Astrocyte (in vitro differentiated cells and primary cell): ENCODE measurements at regions not wholly inside any gene's neighbourhood (a gene's known extent, or its start where the extent isn't known, plus 50 kb on each side); places are given as distances from the start of the nearest gene placed in this dataset.

ENCODE experiments used
- DNase-seq: peaks from one replicate; pipeline ENCODE4 v3.0.0-alpha.2; 2010; ENCODE audit warnings: low read depth
- FAIRE-seq: peaks from 2 replicates; lab custom pipeline; 2011; peaks lifted over from hg19 to GRCh38; lab: Jason Lieb, UNC
- H2AFZ ChIP-seq: 2 replicates; pipeline ENCODE4 v1.6.0; 2012; ENCODE audit warnings: low read depth, low read length, inconsistent platforms
- H3K27ac ChIP-seq: 2 replicates; pipeline ENCODE4 v1.5.1; 2011; ENCODE audit warnings: low read depth, low read length, inconsistent platforms
- H3K27me3 ChIP-seq: 2 replicates; pipeline ENCODE4 v1.6.0; 2011; ENCODE audit warnings: low read length, inconsistent platforms; ENCODE audit not compliant: insufficient read depth
- H3K36me3 ChIP-seq: 2 replicates; pipeline ENCODE4 v1.5.1; 2011; ENCODE audit warnings: low read length, inconsistent platforms; ENCODE audit not compliant: insufficient read depth
- H3K4me1 ChIP-seq: 2 replicates; pipeline ENCODE4 v1.5.1; 2011; ENCODE audit warnings: low read length, inconsistent platforms; ENCODE audit not compliant: insufficient read depth
- H3K4me2 ChIP-seq: 2 replicates; pipeline ENCODE4 v1.6.0; 2012; ENCODE audit warnings: low read length, inconsistent platforms
- H3K4me3 ChIP-seq: 2 replicates; pipeline ENCODE4 v1.5.1; 2011; ENCODE audit warnings: low read depth, mild to moderate bottlenecking, low read length, inconsistent platforms; ENCODE audit not compliant: insufficient read depth
- H3K79me2 ChIP-seq: 2 replicates; pipeline ENCODE4 v1.6.0; 2012; ENCODE audit warnings: mild to moderate bottlenecking, low read length, inconsistent platforms; ENCODE audit not compliant: insufficient read depth
- H3K9ac ChIP-seq: 2 replicates; pipeline ENCODE4 v1.6.0; 2012; ENCODE audit warnings: mild to moderate bottlenecking, low read length, inconsistent platforms
- H3K9me3 ChIP-seq: 2 replicates; pipeline ENCODE4 v1.5.1; 2012; ENCODE audit warnings: low read depth, mild to moderate bottlenecking, low read length, inconsistent platforms; ENCODE audit not compliant: insufficient read depth
- H4K20me1 ChIP-seq: 2 replicates; pipeline ENCODE4 v1.6.0; 2012; ENCODE audit warnings: low read length, inconsistent platforms; ENCODE audit not compliant: insufficient read depth
- H3K27ac Mint-ChIP-seq: one replicate; pipeline ENCODE4 v1.8.0; 2021; ENCODE audit warnings: mild to moderate bottlenecking, mixed read lengths; ENCODE audit not compliant: unreplicated experiment
- H3K27me3 Mint-ChIP-seq: one replicate; pipeline ENCODE4 v1.8.0; 2021; ENCODE audit warnings: low read depth, mixed read lengths; ENCODE audit not compliant: unreplicated experiment
- H3K36me3 Mint-ChIP-seq: one replicate; pipeline ENCODE4 v1.8.0; 2021; ENCODE audit warnings: low read depth, mixed read lengths; ENCODE audit not compliant: unreplicated experiment
- H3K4me1 Mint-ChIP-seq: one replicate; pipeline ENCODE4 v1.8.0; 2021; ENCODE audit warnings: low read depth, mixed read lengths; ENCODE audit not compliant: unreplicated experiment
- H3K4me3 Mint-ChIP-seq: one replicate; pipeline ENCODE4 v1.8.0; 2021; ENCODE audit warnings: mild to moderate bottlenecking, moderate library complexity, mixed read lengths; ENCODE audit not compliant: unreplicated experiment
- H3K9me3 Mint-ChIP-seq: one replicate; pipeline ENCODE4 v1.8.0; 2021; ENCODE audit warnings: mild to moderate bottlenecking, mixed read lengths; ENCODE audit not compliant: unreplicated experiment
- CTCF ChIP-seq: IDR thresholded peaks from 2 replicates; pipeline ENCODE4 v1.5.1; 2011; ENCODE audit warnings: low read depth, mild to moderate bottlenecking, inconsistent platforms, low read length, moderate library complexity; ENCODE audit not compliant: insufficient read depth
- EZH2 ChIP-seq: IDR thresholded peaks from 2 replicates; pipeline ENCODE4 v1.6.1; 2012; ENCODE audit warnings: mild to moderate bottlenecking, low read length, inconsistent platforms; ENCODE audit not compliant: insufficient read depth

GRCh38 chr9:89790542-89791109, 185.8 kb downstream of the GADD45G start:
- Histone ChIP-seq H3K36me3 (no peaks in the 10 kb centered on the region), H4K20me1 (no peaks in the 10 kb centered on the region), H3K9ac (no peak overlapping the region), H3K4me1 (no peaks in the 10 kb centered on the region), H3K79me2 (no peaks in the 10 kb centered on the region), H3K27ac (no peak overlapping the region), H3K27me3 (no peaks in the 10 kb centered on the region), H2AFZ (no peak overlapping the region), H3K4me2 (no peak overlapping the region), H3K4me3 (no peak overlapping the region), H3K9me3 (no peaks in the 10 kb centered on the region)
- Mint-ChIP-seq H3K27me3 (peaks cover 46% of the 10 kb centered on the region), H3K9me3 (no peaks in the 10 kb centered on the region), H3K36me3 (no peaks in the 10 kb centered on the region), H3K4me3 (no peak overlapping the region), H3K4me1 (peaks cover 5% of the 10 kb centered on the region), H3K27ac (no peak overlapping the region)
- TF ChIP-seq EZH2: no peak
- TF ChIP-seq CTCF: no peak
- FAIRE-seq: no peak
- DNase-seq: no peak

GRCh38 chr9:89791754-89792153, 186.9 kb downstream of the GADD45G start:
- DNase-seq: no peak
- no peaks in the 10 kb centered on the region for H3K36me3 Mint-ChIP-seq
- H3K4me1 ChIP-seq: no peaks in the 10 kb centered on the region
- no peak overlapping the region for H3K4me3 ChIP-seq
- no peaks in the 10 kb centered on the region for H3K9me3 ChIP-seq
- H3K9ac ChIP-seq: no peak overlapping the region
- no peaks in the 10 kb centered on the region for H3K27me3 ChIP-seq
- no peaks in the 10 kb centered on the region for H3K79me2 ChIP-seq
- H3K27ac ChIP-seq: no peak overlapping the region
- no peak overlapping the region for H2AFZ ChIP-seq
- no peak overlapping the region for H3K27ac Mint-ChIP-seq
- FAIRE-seq: no peak
- no peak for TF ChIP-seq CTCF
- no peak overlapping the region for H3K4me3 Mint-ChIP-seq
- peaks cover 53% of the 10 kb centered on the region for H3K27me3 Mint-ChIP-seq
- H3K4me1 Mint-ChIP-seq: no peaks in the 10 kb centered on the region
- no peaks in the 10 kb centered on the region for H4K20me1 ChIP-seq
- H3K9me3 Mint-ChIP-seq: no peaks in the 10 kb centered on the region
- H3K4me2 ChIP-seq: no peak overlapping the region
- no peaks in the 10 kb centered on the region for H3K36me3 ChIP-seq

GRCh38 chr9:89792189-89793123, 187.6 kb downstream of the GADD45G start:
- H3K4me1 Mint-ChIP-seq: no peaks in the 10 kb centered on the region
- H3K27ac ChIP-seq: no peak overlapping the region
- TF ChIP-seq CTCF: no peak
- no peak for TF ChIP-seq EZH2
- H3K4me3 ChIP-seq: no peak overlapping the region
- no peaks in the 10 kb centered on the region for H3K36me3 ChIP-seq
- DNase-seq (no peak), FAIRE-seq (no peak)
- H3K27me3 ChIP-seq: no peaks in the 10 kb centered on the region
- no peak overlapping the region for H3K9ac ChIP-seq
- H2AFZ ChIP-seq: no peak overlapping the region
- no peaks in the 10 kb centered on the region for H4K20me1 ChIP-seq
- H3K4me2 ChIP-seq: no peak overlapping the region
- no peaks in the 10 kb centered on the region for H3K79me2 ChIP-seq
- no peaks in the 10 kb centered on the region for H3K9me3 Mint-ChIP-seq
- H3K4me3 Mint-ChIP-seq: no peak overlapping the region
- no peak overlapping the region for H3K27ac Mint-ChIP-seq
- H3K4me1 ChIP-seq: no peaks in the 10 kb centered on the region
- no peaks in the 10 kb centered on the region for H3K9me3 ChIP-seq
- H3K36me3 Mint-ChIP-seq: no peaks in the 10 kb centered on the region
- H3K27me3 Mint-ChIP-seq: peaks cover 59% of the 10 kb centered on the region
